ENCODE measurements at regions not wholly inside any gene's neighbourhood (a gene's known extent, or its start where the extent isn't known, plus 50 kb on each side); places are given as distances from the start of the nearest gene placed in this dataset.

- no peak for DNase-seq (ENCODE audit: low read depth in 2 of 2)
These were observed 128.9 kb upstream of the VSTM2B start for GRCh38 chr19:29396925-29397324.

GRCh38 chr19:29397748-29398147, 128.0 kb upstream of the VSTM2B start:
- no peak for DNase-seq (ENCODE audit: low read depth in 2 of 2)

- DNase-seq (ENCODE audit: low read depth in 2 of 2), result no peak
These were observed 126.0 kb upstream of the VSTM2B start for GRCh38 chr19:29399804-29400203.

GRCh38 chr19:29400917-29401711, 124.7 kb upstream of the VSTM2B start:
- DNase-seq (ENCODE audit: low read depth in 2 of 2), result no peak

GRCh38 chr19:29401712-29402421, 123.9 kb upstream of the VSTM2B start:
- DNase-seq (ENCODE audit: low read depth in 2 of 2), result no peak

GRCh38 chr19:29402563-29402962, 123.2 kb upstream of the VSTM2B start:
- no peak for DNase-seq (ENCODE audit: low read depth in 2 of 2)

- DNase-seq (ENCODE audit: low read depth in 2 of 2), result no peak
These were observed 121.8 kb upstream of the VSTM2B start for GRCh38 chr19:29404015-29404414.

GRCh38 chr19:29404951-29405727, 120.7 kb upstream of the VSTM2B start:
- DNase-seq (ENCODE audit: low read depth in 2 of 2), result no peak

GRCh38 chr19:29405728-29405995, 120.1 kb upstream of the VSTM2B start:
- no peak for DNase-seq (ENCODE audit: low read depth in 2 of 2)

- DNase-seq (ENCODE audit: low read depth in 2 of 2), result no peak
These were observed 116.5 kb upstream of the VSTM2B start for GRCh38 chr19:29409076-29409862.

- DNase-seq (ENCODE audit: low read depth in 2 of 2), result no peak
These were observed 115.2 kb upstream of the VSTM2B start for GRCh38 chr19:29410601-29411000.

GRCh38 chr19:29411113-29411581, 114.6 kb upstream of the VSTM2B start:
- no peak for DNase-seq (ENCODE audit: low read depth in 2 of 2)

GRCh38 chr19:29413435-29413834, 112.4 kb upstream of the VSTM2B start:
- DNase-seq (ENCODE audit: low read depth in 2 of 2), result no peak

- no peak for DNase-seq (ENCODE audit: low read depth in 2 of 2)
These were observed 110.3 kb upstream of the VSTM2B start for GRCh38 chr19:29415507-29415906.

- DNase-seq (ENCODE audit: low read depth in 2 of 2), result no peak
These were observed 108.7 kb upstream of the VSTM2B start for GRCh38 chr19:29417048-29417447.

GRCh38 chr19:29418201-29418600, 107.6 kb upstream of the VSTM2B start:
- no peak for DNase-seq (ENCODE audit: low read depth in 2 of 2)

GRCh38 chr19:29420065-29420464, 105.7 kb upstream of the VSTM2B start:
- DNase-seq (ENCODE audit: low read depth in 2 of 2), result no peak

- DNase-seq (ENCODE audit: low read depth in 2 of 2), result no peak
These were observed 105.2 kb upstream of the VSTM2B start for GRCh38 chr19:29420482-29421195.

- no peak for DNase-seq (ENCODE audit: low read depth in 2 of 2)
These were observed 104.6 kb upstream of the VSTM2B start for GRCh38 chr19:29421196-29421545.

GRCh38 chr19:29422047-29422446, 103.7 kb upstream of the VSTM2B start:
- DNase-seq (ENCODE audit: low read depth in 2 of 2), result no peak

- DNase-seq (ENCODE audit: low read depth in 2 of 2), result no peak
These were observed 103.2 kb upstream of the VSTM2B start for GRCh38 chr19:29422486-29423085.

Measured in stimulated activated CD4-positive, alpha-beta T cell treated with anti-CD3 and anti-CD28 coated beads, Interleukin-1b, Interleukin-23, amount 100 ng/mL, for 4 hours (primary cell).